ENCODE measurements at regions not wholly inside any gene's neighbourhood (a gene's known extent, or its start where the extent isn't known, plus 50 kb on each side); places are given as distances from the start of the nearest gene placed in this dataset.

DNA sequence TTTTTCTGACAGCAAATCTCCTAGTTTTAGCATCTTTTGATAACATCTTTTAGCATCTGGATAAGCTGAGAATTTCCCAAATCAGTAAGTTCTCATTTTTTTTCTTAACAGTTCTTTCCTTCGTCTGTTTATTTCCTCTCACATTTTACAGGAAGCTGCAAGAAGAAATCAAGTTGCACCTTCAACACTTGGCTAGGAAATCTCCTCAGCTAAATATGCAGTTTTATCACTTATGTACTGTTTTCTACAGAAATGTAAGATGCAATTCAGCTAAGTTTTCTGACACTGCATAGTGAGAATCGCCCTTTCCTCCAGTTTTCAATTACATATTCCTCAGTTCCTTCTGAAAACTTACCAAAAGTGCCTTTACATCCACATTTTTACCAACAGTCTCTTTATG, 59.0 kb upstream of the MSX2 start:
- no peak for DNase-seq

DNA sequence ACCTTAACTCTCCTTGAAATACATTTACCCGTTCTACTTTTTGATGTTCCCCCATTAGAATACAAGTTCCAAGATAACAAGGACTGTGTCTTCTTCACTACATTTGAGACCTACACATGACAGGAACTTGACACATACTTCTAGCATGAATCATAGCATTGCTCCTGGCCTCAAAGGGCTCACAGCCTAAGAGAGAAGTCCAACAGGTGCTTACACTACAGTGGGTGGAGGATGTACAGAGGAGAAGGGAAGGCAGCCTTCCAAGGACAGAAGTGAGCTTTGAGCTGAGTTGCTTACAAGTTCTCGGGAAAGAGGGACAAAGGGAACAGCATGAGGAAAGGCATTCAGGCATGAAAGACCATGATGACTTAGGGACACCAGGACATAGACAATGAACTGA, 56.9 kb upstream of the MSX2 start:
- no peak for DNase-seq

DNA sequence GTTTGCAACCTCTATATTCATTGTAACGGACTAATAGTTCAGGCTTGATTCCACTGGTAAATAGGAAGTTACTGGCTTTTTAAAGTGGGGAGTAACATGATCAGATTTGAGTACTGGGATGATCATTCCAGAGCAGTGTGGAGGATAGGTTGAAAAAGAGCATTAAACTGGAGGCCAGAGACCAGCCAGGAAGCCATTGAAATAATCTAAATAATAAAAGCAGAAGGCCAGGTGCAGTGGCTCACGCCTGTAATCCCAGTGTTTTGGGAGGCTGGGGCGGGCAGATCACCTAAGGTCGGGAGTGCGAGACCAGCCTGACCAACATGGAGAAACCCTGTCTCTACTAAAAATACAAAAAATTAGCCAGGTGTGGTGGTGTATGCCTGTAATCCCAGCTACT, 56.0 kb upstream of the MSX2 start:
- DNase-seq: no peak

Measured in Kasumi-1 (cell line).